Stimulated activated CD4-positive, alpha-beta T cell treated with anti-CD3 and anti-CD28 coated beads, Interleukin-1b, Interleukin-23, amount 100 ng/mL, for 24 hours (primary cell): ENCODE measurements at regions not wholly inside any gene's neighbourhood (a gene's known extent, or its start where the extent isn't known, plus 50 kb on each side); places are given as distances from the start of the nearest gene placed in this dataset.

ENCODE experiments used
- DNase-seq, 4 experiments: peaks; one replicate each; pipeline ENCODE4 v3.0.0-alpha.2; 2020; ENCODE audit warnings: low read depth in 4 of 4, low spot score in 1 of 4

GRCh38 chr5:4665911-4666310 lies 474.2 kb upstream of the ADAMTS16 start:
- no peak for DNase-seq

- DNase-seq: no peak
Measured at GRCh38 chr5:4674166-4674565, 466.0 kb upstream of the ADAMTS16 start.

- DNase-seq: no peak
Measured at GRCh38 chr5:4676934-4677333, 463.2 kb upstream of the ADAMTS16 start.

DNA sequence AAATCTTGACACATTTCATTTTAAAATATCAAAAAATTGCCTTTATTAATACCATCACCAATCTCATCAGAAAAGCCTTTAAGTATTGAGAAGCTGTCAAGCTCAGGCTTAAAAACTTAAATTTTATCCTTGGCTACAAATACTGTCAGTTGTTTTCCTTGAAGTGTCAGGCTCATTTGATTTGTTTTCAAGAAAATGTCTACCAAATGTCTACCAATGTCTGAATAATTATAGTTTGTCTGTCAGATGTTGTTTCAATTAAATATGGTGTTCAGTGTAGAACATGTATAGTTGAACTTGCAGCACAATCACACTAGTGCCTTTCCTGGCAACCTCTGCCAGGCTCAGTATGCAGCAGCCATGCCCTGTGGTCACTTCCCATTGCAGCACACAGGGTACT lies 455.2 kb upstream of the ADAMTS16 start:
- DNase-seq: no peak

- DNase-seq: no peak
Measured at GRCh38 chr5:4698596-4698995, 441.5 kb upstream of the ADAMTS16 start.

GRCh38 chr5:4699592-4699991 lies 440.5 kb upstream of the ADAMTS16 start:
- DNase-seq: no peak

DNA sequence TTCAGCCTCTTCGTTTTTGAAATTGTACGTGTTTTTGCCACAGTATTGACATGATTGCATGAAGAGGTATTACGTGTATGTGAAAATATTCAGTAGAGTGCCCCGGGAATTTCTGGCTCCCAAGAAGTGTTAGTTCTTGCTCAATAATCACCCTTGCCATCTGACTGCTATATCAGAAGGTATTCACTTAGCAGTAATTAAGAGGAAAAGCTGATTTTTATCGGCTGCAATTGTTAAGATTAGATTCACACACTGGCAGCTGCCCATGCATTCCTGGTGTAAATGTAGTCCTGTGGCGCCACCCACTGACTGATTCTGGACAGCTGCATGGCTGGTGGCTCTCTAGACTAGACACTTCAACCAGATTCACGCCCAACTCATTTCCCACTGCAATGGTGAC lies 440.1 kb upstream of the ADAMTS16 start:
- no peak for DNase-seq

GRCh38 chr5:4700871-4701270 lies 439.3 kb upstream of the ADAMTS16 start:
- DNase-seq: no peak

GRCh38 chr5:4703931-4704458 lies 436.1 kb upstream of the ADAMTS16 start:
- DNase-seq: no peak

- no peak for DNase-seq
Measured at GRCh38 chr5:4704951-4705350, 435.2 kb upstream of the ADAMTS16 start.

DNA sequence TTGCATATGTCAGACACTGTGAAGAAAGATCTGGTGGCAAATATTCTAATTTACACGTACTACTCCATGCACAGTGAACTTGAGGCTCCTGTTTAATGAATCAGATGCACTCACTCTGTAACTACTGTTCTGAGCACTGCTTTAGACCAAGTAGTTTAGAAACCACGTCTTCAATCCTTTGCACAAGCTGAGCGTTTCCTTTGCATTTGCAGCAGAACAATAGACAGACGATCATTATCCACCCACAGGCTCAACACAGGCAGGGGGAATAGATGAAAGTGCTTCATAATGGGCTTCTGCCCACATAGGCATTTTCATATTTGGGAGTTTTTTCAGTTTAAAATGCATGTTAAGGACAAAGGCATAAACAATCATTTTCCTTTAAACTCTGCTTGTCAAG lies 423.3 kb upstream of the ADAMTS16 start:
- no peak for DNase-seq

- DNase-seq: no peak
Measured at GRCh38 chr5:4717446-4717845, 422.7 kb upstream of the ADAMTS16 start.

- no peak for DNase-seq
Measured at GRCh38 chr5:4720831-4721230, 419.3 kb upstream of the ADAMTS16 start.

DNA sequence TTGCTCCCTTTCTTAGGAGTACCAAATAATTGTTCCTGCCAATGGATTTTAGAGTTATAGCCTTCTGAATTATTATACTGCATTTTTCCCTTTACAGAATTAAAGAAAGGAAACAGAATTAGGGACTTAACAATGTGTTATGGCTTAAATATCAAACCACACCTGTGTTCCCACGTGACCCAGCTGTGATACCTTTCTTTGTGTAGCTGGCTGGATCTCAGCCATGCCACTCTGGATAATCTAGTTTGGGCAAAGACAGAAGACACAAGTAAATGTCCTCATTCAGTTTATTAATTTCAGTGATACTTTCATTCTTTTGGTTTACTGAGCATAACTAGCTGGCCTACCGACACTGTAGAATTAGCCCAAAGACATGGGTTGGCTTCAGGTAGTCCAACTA lies 417.2 kb upstream of the ADAMTS16 start:
- no peak for DNase-seq

DNA sequence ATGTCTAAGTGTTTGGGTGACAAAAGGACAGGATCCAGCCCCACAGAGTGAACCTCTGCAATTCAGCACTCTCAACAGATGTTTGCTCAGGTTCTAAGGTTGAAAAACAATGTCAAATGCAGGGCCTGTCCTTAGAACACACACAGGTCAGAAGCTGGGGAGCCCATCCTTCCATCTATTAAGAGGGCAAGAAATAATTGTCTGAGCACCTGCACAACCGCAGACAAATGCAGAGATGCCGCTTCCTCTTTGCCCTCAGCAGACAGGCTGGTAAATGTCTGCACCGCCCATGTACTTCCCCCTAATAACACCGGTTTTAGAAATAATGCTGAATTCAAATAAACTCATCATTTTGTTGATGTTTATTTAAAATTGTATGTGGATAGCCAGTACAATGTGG lies 414.5 kb upstream of the ADAMTS16 start:
- no peak for DNase-seq

GRCh38 chr5:4730279-4730678 lies 409.9 kb upstream of the ADAMTS16 start:
- DNase-seq: no peak

DNA sequence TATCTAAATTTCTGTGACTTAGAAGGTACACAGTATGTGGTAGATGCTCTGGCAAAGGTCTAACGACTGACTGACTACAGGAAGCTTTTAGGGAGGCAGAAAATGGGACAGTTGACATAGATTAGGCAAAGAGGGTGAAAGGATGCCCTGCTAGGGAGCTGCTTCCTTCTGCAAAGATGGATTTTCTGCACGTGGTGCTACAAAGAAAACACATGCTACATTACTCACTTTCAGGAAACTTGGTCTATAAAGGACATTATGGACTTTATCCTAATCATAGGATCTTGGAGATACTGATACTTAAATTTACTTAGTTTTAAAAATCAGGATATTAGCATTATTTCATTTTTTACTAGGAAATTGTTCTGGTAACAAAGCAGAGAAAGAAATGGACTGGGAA lies 405.8 kb upstream of the ADAMTS16 start:
- DNase-seq: no peak

- no peak for DNase-seq
Measured at GRCh38 chr5:4735261-4735660, 404.9 kb upstream of the ADAMTS16 start.

GRCh38 chr5:4737868-4738267 lies 402.3 kb upstream of the ADAMTS16 start:
- no peak for DNase-seq

DNA sequence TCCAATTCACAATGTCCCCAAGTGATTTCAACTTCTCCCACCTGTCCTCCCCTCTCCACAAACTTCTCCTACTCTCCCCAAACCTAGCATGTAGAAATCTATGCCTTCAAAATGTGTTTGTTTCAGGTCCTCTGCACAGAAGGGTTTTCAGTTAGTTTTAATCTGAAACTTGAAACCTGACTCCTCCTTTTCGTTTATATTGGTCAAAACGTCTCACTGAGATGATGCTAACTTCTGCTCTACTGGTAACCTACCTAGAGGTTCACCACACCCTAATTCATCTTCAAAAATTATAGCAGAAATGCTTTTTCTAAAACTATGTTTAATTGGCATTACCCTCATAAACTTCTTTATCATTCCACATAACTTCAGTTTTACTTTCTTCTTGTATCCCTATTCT lies 401.8 kb upstream of the ADAMTS16 start:
- DNase-seq: no peak

DNA sequence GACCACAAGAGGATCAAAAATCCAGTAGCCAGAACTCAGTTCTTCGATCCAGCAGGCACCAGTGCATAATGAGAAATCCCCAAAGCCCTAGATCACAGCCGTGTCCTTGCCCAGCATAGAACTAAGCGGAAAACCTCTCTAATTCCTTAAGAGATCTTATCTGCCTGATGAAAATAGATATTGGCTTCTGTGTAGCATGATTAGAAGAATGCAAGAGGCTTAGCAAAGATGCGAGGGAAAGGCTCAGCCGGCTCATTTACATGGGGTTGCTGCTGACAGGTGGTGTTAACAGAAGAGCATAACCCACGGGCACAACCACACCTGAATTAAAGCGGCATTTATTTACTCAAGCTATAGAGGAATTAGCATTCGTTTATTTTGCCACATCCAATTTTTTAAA lies 400.0 kb upstream of the ADAMTS16 start:
- no peak for DNase-seq

DNA sequence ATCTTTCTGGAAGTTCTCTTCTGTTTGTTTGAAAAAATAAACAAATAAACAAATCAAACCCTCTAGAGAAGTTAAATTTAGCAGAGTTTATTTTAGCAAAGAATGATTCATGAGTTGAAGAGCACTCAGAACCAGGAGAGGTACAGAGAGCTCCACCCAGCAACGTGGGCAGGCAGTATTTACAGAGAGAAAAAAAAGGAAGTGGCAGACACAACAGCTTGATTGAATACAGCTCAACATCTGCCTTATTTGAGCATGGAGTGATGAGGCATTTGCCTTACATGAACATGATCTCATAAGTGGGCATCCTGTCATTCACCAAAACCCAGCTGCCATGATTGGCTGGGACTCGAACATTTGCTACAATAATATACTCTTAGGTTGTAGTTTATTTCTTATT lies 381.6 kb upstream of the ADAMTS16 start:
- DNase-seq: no peak

GRCh38 chr5:4758996-4759395 lies 381.1 kb upstream of the ADAMTS16 start:
- no peak for DNase-seq

DNA sequence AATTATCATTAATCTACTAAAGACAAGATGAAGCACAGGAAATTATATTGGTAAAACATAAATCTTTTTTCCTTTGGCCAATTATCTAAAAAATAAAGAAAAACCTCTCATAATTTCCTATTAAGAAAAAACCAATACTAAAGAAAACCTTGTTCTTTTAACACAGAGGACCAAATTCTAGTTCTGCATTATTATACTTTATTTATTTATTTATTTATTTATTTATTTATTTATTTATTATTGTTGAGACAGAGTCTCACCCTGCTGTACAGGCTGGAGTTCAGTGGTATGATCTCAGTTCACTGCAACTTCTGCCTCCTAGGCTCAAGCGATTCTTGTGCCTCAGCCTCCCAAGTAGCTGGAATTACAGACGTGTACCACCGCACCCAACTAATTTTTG lies 377.8 kb upstream of the ADAMTS16 start:
- DNase-seq: no peak
